Muscle layer of colon (tissue), 2 donors: ENCODE measurements at regions not wholly inside any gene's neighbourhood (a gene's known extent, or its start where the extent isn't known, plus 50 kb on each side); places are given as distances from the start of the nearest gene placed in this dataset.
"Not testable (repeated sequence)": the region's sequence is repeated elsewhere in the genome, so short reads cannot be mapped to it uniquely, and the experiment has no call there.

ENCODE experiments used
- H3K27ac ChIP-seq: one replicate; pipeline ENCODE4 v1.7.0; 2013; ENCODE audit warnings: low read depth, mild to moderate bottlenecking, low read length, moderate library complexity
- H3K27me3 ChIP-seq, 2 donors: one replicate each; pipeline ENCODE4 v1.7.0; 2013; ENCODE audit warnings: low read length in 2 of 2, mild to moderate bottlenecking in 2 of 2; ENCODE audit not compliant: insufficient read depth in 2 of 2, control insufficient read depth in 1 of 2
- H3K36me3 ChIP-seq: one replicate; pipeline ENCODE4 v1.7.0; 2013; ENCODE audit warnings: mild to moderate bottlenecking, low read length; ENCODE audit not compliant: insufficient read depth
- H3K4me1 ChIP-seq: one replicate; pipeline ENCODE4 v1.7.0; 2013; ENCODE audit warnings: mild to moderate bottlenecking, low read length; ENCODE audit not compliant: insufficient read depth
- H3K4me3 ChIP-seq, 2 donors: one replicate each; pipeline ENCODE4 v1.7.0; 2013; ENCODE audit warnings: low read length in 2 of 2, low read depth in 1 of 2, mild to moderate bottlenecking in 1 of 2, moderate library complexity in 1 of 2
- H3K9ac ChIP-seq: one replicate; pipeline ENCODE4 v1.7.0; 2013; ENCODE audit warnings: low read length
- H3K9me3 ChIP-seq: one replicate; pipeline ENCODE4 v1.7.0; 2013; ENCODE audit warnings: mild to moderate bottlenecking, low read length
- donor health status: abdominal sarcoma.
- donor health status: Adenocarcinoma of cecum.

DNA sequence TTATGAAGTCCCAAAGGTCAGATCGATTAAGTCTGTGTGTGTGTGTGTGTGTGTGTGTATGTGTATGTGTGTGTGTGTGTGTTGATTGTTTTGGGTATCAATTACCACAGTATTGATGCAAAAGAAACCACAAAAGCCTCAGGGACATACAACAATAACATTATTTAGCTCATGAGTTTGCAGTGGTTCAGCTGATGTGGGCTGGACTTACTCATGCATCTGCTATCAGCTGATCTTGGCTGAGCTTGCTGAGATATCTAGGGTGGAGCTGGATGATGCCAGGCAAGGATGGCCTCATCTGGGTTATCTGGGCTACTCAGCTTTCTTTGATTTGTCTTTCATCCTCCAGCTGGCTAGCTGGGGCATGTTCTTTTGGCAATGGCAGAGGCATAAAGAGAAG, 82.4 kb upstream of the PRR23C start:
- Histone ChIP-seq H3K4me1 (no peaks in the 10 kb centered on the region), H3K27me3 (no peaks in the 10 kb centered on the region), H3K4me3 (no peak overlapping the region), H3K36me3 (no peaks in the 10 kb centered on the region), H3K9ac (no peak overlapping the region), H3K9me3 (no peaks in the 10 kb centered on the region), H3K27ac (no peak overlapping the region)

- not testable (repeated sequence) for H3K27ac ChIP-seq, H3K9me3 ChIP-seq, H3K9ac ChIP-seq, H3K36me3 ChIP-seq, H3K4me1 ChIP-seq, H3K27me3 ChIP-seq, H3K4me3 ChIP-seq
Observed at GRCh38 chr3:139127629-139128028, 82.9 kb upstream of the PRR23C start.

GRCh38 chr3:139128803-139129202, 84.1 kb upstream of the PRR23C start:
- no peak overlapping the region for H3K9ac ChIP-seq
- no peaks in the 10 kb centered on the region for H3K36me3 ChIP-seq
- H3K27me3 ChIP-seq = no peaks in the 10 kb centered on the region
- no peaks in the 10 kb centered on the region for H3K4me1 ChIP-seq
- H3K9me3 ChIP-seq = no peaks in the 10 kb centered on the region
- H3K4me3 ChIP-seq = no peak overlapping the region
- H3K27ac ChIP-seq = no peak overlapping the region

DNA sequence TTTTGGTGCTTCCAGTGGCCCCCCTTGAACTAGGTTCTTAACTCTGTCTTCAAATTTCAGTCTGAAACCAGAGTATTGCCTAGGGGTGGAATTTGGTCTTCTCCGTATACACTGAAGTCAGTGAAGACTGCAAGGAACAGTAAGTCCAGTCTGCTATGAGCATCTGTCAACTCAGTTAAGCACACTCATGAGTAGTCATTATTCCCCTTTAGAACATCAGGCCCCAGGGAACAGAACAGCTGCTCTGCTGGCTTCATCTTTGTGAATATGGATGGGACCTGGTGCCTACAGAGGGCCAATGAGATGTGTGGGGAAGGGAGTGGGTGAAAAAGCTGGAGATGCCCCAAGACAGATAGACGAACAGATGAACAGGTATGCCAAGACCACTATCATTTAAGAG, 85.2 kb upstream of the PRR23C start:
- Histone ChIP-seq H3K4me1 (no peaks in the 10 kb centered on the region), H3K9me3 (no peaks in the 10 kb centered on the region), H3K36me3 (no peaks in the 10 kb centered on the region), H3K27me3 (no peaks in the 10 kb centered on the region), H3K27ac (no peak overlapping the region), H3K9ac (no peak overlapping the region), H3K4me3 (no peak overlapping the region)

GRCh38 chr3:139130390-139131140, 85.9 kb upstream of the PRR23C start:
- Histone ChIP-seq H3K9me3 (no peaks in the 10 kb centered on the region), H3K27me3 (no peaks in the 10 kb centered on the region), H3K9ac (no peak overlapping the region), H3K27ac (no peak overlapping the region), H3K4me3 (no peak overlapping the region), H3K4me1 (no peaks in the 10 kb centered on the region), H3K36me3 (no peaks in the 10 kb centered on the region)

DNA sequence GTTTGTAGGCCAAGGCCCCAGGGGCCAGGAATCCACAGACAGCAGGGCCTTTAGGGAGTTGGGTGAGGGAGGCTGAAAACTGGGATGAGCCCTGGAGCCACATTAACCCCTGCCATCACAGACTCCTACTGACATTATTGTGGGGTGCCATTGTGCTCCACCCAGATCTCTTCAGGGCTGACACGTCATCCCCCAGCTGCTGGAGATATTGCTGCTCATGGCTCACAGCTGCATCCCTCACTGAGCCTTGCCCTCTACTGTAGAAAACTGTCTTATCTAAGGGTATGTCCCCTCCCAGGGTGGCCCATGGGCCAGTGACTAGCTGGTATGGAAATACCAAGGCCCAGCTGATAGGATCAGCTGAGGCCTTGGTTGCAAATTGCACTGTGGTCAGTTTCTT, 87.3 kb upstream of the PRR23C start:
- Histone ChIP-seq H3K27me3 (no peaks in the 10 kb centered on the region), H3K4me1 (no peaks in the 10 kb centered on the region), H3K27ac (no peak overlapping the region), H3K9me3 (no peaks in the 10 kb centered on the region), H3K9ac (no peak overlapping the region), H3K36me3 (no peaks in the 10 kb centered on the region), H3K4me3 (no peak overlapping the region)

- Histone ChIP-seq H3K4me1 (no peaks in the 10 kb centered on the region), H3K27me3 (no peaks in the 10 kb centered on the region), H3K4me3 (no peak overlapping the region), H3K27ac (no peak overlapping the region), H3K36me3 (no peaks in the 10 kb centered on the region), H3K9me3 (no peaks in the 10 kb centered on the region), H3K9ac (no peak overlapping the region)
Observed at GRCh38 chr3:139132976-139133375, 88.3 kb upstream of the PRR23C start.

DNA sequence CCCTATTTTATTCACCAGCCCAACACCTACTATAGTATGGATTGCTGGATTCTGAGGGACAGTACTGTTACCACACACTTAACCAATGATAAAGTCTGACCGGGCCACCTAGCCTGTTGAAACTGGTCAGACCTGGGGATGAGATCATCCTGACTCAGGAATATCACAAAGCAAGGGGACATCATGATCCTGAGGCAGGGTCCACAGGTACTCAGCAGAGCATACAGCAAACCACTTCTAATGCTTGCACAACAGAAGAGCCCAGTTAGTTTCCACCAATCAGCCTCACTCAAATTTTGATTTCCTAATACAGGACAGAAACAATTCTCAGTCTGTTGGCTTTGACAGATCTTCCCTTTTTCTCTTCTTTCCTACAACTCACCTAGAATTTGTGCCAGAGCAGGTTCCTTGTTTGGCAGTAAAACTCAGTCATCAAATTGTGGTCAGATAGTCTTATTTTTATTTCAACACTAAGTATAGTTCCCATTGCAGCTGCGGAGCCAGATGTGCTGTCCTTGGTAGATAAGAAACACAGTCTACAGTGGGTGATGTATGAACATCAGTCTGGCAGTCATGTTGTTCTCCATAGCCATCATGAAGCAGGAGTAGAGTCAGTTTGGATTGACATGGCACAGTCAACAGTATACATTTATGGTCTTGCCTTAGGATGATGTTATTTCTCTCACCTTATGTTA, 90.1 kb upstream of the PRR23C start:
- H3K9me3 ChIP-seq = no peaks in the 10 kb centered on the region

DNA sequence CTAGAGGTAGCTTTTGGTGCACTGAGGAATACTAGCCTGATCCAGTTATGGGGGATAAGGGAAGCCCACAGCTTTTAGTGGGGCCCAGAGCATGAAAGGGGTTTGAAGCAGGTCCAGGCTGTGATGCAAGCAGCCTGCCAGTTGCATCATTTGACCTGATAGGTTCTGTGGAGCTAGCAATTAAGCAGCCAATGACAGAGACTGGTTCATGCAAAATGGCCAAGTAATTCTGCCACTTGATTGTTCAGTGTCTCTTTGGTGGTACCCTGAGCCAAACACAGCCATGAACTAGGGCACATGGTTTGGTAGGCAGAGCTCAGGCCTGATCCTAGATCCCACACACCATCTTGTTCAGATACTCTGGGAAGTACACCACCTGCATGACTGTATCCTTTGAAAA, 91.0 kb upstream of the PRR23C start:
- Histone ChIP-seq H3K4me1 (no peaks in the 10 kb centered on the region), H3K9ac (no peak overlapping the region), H3K27me3 (no peaks in the 10 kb centered on the region), H3K27ac (no peak overlapping the region), H3K4me3 (no peak overlapping the region), H3K36me3 (no peaks in the 10 kb centered on the region), H3K9me3 (no peaks in the 10 kb centered on the region)

More for the DNA sequence above, 90.1 kb upstream of the PRR23C start:
- Histone ChIP-seq H3K27me3 (no peaks in the 10 kb centered on the region), H3K4me1 (no peaks in the 10 kb centered on the region), H3K36me3 (no peaks in the 10 kb centered on the region), H3K4me3 (no peak overlapping the region), H3K27ac (no peak overlapping the region), H3K9ac (no peak overlapping the region)

GRCh38 chr3:139136469-139137202, 91.9 kb upstream of the PRR23C start:
- Histone ChIP-seq H3K9me3 (no peaks in the 10 kb centered on the region), H3K4me1 (no peaks in the 10 kb centered on the region), H3K27me3 (no peaks in the 10 kb centered on the region)

DNA sequence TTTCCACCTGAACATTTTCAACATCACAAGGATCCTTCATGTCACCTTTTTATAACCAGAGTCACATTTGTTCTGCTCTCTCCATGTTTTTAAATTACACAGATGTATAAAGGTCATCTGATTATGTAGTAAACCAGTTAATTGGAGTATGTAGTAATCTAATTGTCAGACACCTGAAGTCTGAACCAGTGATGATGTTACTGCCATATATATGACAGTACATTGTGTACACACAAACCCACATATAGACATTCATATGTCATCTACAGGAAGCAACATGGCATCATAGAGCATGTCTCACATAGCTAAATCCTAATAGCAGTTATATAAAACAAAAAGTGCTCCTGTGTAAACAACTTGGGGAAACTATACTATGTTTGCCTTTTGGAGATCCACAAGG, 95.9 kb upstream of the PRR23C start:
- H3K36me3 ChIP-seq = no peaks in the 10 kb centered on the region
- H3K4me3 ChIP-seq = no peak overlapping the region
- H3K9me3 ChIP-seq = no peaks in the 10 kb centered on the region
- no peak overlapping the region for H3K27ac ChIP-seq
- no peaks in the 10 kb centered on the region for H3K27me3 ChIP-seq
- H3K4me1 ChIP-seq = no peaks in the 10 kb centered on the region
- H3K9ac ChIP-seq = no peak overlapping the region

More at GRCh38 chr3:139136469-139137202, 91.9 kb upstream of the PRR23C start:
- Histone ChIP-seq H3K9ac (no peak overlapping the region), H3K27ac (no peak overlapping the region), H3K36me3 (no peaks in the 10 kb centered on the region), H3K4me3 (no peak overlapping the region)
